ENCODE measurements at regions not wholly inside any gene's neighbourhood (a gene's known extent, or its start where the extent isn't known, plus 50 kb on each side); places are given as distances from the start of the nearest gene placed in this dataset.

GRCh38 chr7:84838857-84839256 lies 348.0 kb downstream of the SEMA3D start:
- no peak overlapping the region for H3K4me3 Mint-ChIP-seq
- H3K36me3 Mint-ChIP-seq (ENCODE audit: low read depth): no peaks in the 10 kb centered on the region
- peaks cover 3% of the 10 kb centered on the region for H3K4me1 Mint-ChIP-seq
- no peak for TF ChIP-seq CTCF (IDR thresholded peaks at IDR 0.05; ENCODE audit: unreplicated experiment in 3 of 3)
- no peaks in the 10 kb centered on the region for H3K9me3 Mint-ChIP-seq
- no peak overlapping the region for H3K27ac Mint-ChIP-seq
- H3K27me3 Mint-ChIP-seq (ENCODE audit: low read depth): no peaks in the 10 kb centered on the region

- Mint-ChIP-seq H3K4me1 (peaks cover 3% of the 10 kb centered on the region), H3K27ac (no peak overlapping the region), H3K9me3 (no peaks in the 10 kb centered on the region), H3K27me3 (ENCODE audit: low read depth) (no peaks in the 10 kb centered on the region), H3K36me3 (ENCODE audit: low read depth) (no peaks in the 10 kb centered on the region), H3K4me3 (no peak overlapping the region)
- TF ChIP-seq CTCF (IDR thresholded peaks at IDR 0.05; ENCODE audit: unreplicated experiment in 3 of 3): no peak
These were observed 349.5 kb downstream of the SEMA3D start for GRCh38 chr7:84837405-84837804.

GRCh38 chr7:84829719-84830118 lies 357.1 kb downstream of the SEMA3D start:
- Mint-ChIP-seq H3K4me1 (no peaks in the 10 kb centered on the region), H3K36me3 (ENCODE audit: low read depth) (no peaks in the 10 kb centered on the region)
- TF ChIP-seq CTCF (IDR thresholded peaks at IDR 0.05; ENCODE audit: unreplicated experiment in 3 of 3): no peak

GRCh38 chr7:84824057-84824651 lies 362.7 kb downstream of the SEMA3D start:
- no peaks in the 10 kb centered on the region for H3K36me3 Mint-ChIP-seq (ENCODE audit: low read depth)
- no peak for TF ChIP-seq CTCF (IDR thresholded peaks at IDR 0.05; ENCODE audit: unreplicated experiment in 3 of 3)
- H3K4me3 Mint-ChIP-seq: no peak overlapping the region
- H3K27me3 Mint-ChIP-seq (ENCODE audit: low read depth): no peaks in the 10 kb centered on the region
- no peak overlapping the region for H3K27ac Mint-ChIP-seq
- H3K9me3 Mint-ChIP-seq: no peaks in the 10 kb centered on the region
- no peaks in the 10 kb centered on the region for H3K4me1 Mint-ChIP-seq

More at GRCh38 chr7:84829719-84830118, 357.1 kb downstream of the SEMA3D start:
- Mint-ChIP-seq H3K27me3 (ENCODE audit: low read depth) (no peaks in the 10 kb centered on the region), H3K4me3 (no peak overlapping the region), H3K27ac (no peak overlapping the region), H3K9me3 (no peaks in the 10 kb centered on the region)

- no peak overlapping the region for H3K27ac Mint-ChIP-seq
- no peaks in the 10 kb centered on the region for H3K9me3 Mint-ChIP-seq
- TF ChIP-seq CTCF (IDR thresholded peaks at IDR 0.05; ENCODE audit: unreplicated experiment in 3 of 3): no peak
- no peak overlapping the region for H3K4me3 Mint-ChIP-seq
- H3K4me1 Mint-ChIP-seq: no peaks in the 10 kb centered on the region
- no peaks in the 10 kb centered on the region for H3K27me3 Mint-ChIP-seq (ENCODE audit: low read depth)
- no peaks in the 10 kb centered on the region for H3K36me3 Mint-ChIP-seq (ENCODE audit: low read depth)
These were observed 363.3 kb downstream of the SEMA3D start for GRCh38 chr7:84823530-84823929.

GRCh38 chr7:84822941-84823510 lies 363.8 kb downstream of the SEMA3D start:
- Mint-ChIP-seq H3K9me3 (no peaks in the 10 kb centered on the region), H3K4me3 (no peak overlapping the region), H3K27me3 (ENCODE audit: low read depth) (no peaks in the 10 kb centered on the region), H3K4me1 (no peaks in the 10 kb centered on the region), H3K27ac (no peak overlapping the region), H3K36me3 (ENCODE audit: low read depth) (no peaks in the 10 kb centered on the region)
- no peak for TF ChIP-seq CTCF (IDR thresholded peaks at IDR 0.05; ENCODE audit: unreplicated experiment in 3 of 3)

All from nephron (organoid).